Upper lobe of left lung (tissue), 6 donors: ENCODE measurements at regions not wholly inside any gene's neighbourhood (a gene's known extent, or its start where the extent isn't known, plus 50 kb on each side); places are given as distances from the start of the nearest gene placed in this dataset.

Experiments used
- ATAC-seq, 2 donors: fragments of 200-7000 bp; cut with Tn5 transposase; one replicate each; pipeline ENCODE4 v1.9.1; 2022; ENCODE audit warnings: mild to moderate bottlenecking in 2 of 2, moderate library complexity in 2 of 2; ENCODE audit not compliant: low FRiP score in 2 of 2
- DNase-seq, 2 donors: peaks; one replicate each; pipeline ENCODE4 v3.0.0-alpha.2; 2019 to 2020
- H3K27ac ChIP-seq, 4 donors: fragments of 200-600 bp; sonication (generic); one replicate each; pipeline ENCODE4 v1.5.1; 2016 to 2019
- H3K27me3 ChIP-seq, 4 donors: fragments of 200-600 bp; sonication (generic); one replicate each; pipeline ENCODE4 v1.5.1; 2017 to 2019
- H3K36me3 ChIP-seq, 4 donors: fragments of 200-600 bp; sonication (generic); one replicate each; pipeline ENCODE4 v1.5.1; 2016 to 2019
- H3K4me1 ChIP-seq, 4 donors: fragments of 200-600 bp; sonication (generic); one replicate each; pipeline ENCODE4 v1.5.1; 2018 to 2019
- H3K4me3 ChIP-seq, 4 donors: fragments of 200-600 bp; sonication (generic); one replicate each; pipeline ENCODE4 v1.5.1; 2017 to 2019; ENCODE audit warnings: mild to moderate bottlenecking in 2 of 4, moderate library complexity in 1 of 4
- H3K9me3 ChIP-seq, 4 donors: fragments of 200-600 bp; sonication (generic); one replicate each; pipeline ENCODE4 v1.5.1; 2018 to 2019
- EP300 ChIP-seq, 4 donors: sonication (generic); formaldehyde crosslinking; IDR thresholded peaks; one replicate each; pipeline ENCODE4 v1.5.1; 2017; ENCODE audit warnings: antibody characterized with exemption in 4 of 4, control low read depth in 2 of 4
- POLR2A ChIP-seq, 4 donors: fragments of 450-650 bp; IDR thresholded peaks; one replicate each; pipeline ENCODE4 v1.5.1; 2016 to 2017; ENCODE audit warnings: antibody characterized with exemption in 4 of 4, mild to moderate bottlenecking in 2 of 4
- POLR2AphosphoS5 ChIP-seq, 2 donors: sonication (generic); formaldehyde crosslinking; IDR thresholded peaks; one replicate each; pipeline ENCODE4 v1.5.1; 2017; ENCODE audit warnings: antibody characterized with exemption in 2 of 2
- WGBS, 2 donors: methylation state at CpG; one replicate each; pipeline ENCODE4 v1.1.5; 2017 to 2018; 5-methylcytosine and 5-hydroxymethylcytosine counted together
- TF ChIP-seq, protein P1 (sequence below), 6 experiments: fragments of 450-650 bp in 4 of 6; fragments of 200-600 bp in 2 of 6; sonication (generic) in 2 of 6; IDR thresholded peaks; one replicate each; pipeline ENCODE4 v1.5.1; 2016 to 2019; ENCODE audit warnings: antibody characterized with exemption in 6 of 6
- donor health status: DM: no; HTN: no; CAD: no; lungs with moderate emphysema.
- donor health status: DM: no; HTN: yes; CAD: no; lungs with severe emphysema.

DNA sequence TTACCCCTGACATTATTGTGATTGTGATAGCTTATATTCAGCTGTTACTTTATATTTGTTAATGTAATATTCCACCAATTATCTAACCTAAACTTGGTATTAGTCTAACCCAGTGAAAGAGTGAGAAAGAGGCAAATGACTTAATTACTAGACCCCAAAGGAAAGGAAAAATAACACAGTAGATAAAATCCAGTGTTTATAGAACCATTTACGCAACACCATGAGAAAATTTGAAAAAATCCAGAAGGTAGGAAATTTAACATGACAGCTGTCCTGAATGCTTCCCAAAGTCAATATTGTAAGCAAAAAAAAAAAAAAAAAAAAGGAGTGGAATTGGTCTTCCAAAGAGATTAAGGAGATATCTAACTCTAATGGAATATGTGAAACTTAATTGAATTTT lies 741.5 kb upstream of the GHITM start:
- Histone ChIP-seq H3K4me1 (no peaks in the 10 kb centered on the region), H3K27me3 (no peaks in the 10 kb centered on the region), H3K36me3 (no peaks in the 10 kb centered on the region), H3K4me3 (no peak overlapping the region), H3K27ac (no peak overlapping the region), H3K9me3 (no peaks in the 10 kb centered on the region)
- TF ChIP-seq, protein P1, sequence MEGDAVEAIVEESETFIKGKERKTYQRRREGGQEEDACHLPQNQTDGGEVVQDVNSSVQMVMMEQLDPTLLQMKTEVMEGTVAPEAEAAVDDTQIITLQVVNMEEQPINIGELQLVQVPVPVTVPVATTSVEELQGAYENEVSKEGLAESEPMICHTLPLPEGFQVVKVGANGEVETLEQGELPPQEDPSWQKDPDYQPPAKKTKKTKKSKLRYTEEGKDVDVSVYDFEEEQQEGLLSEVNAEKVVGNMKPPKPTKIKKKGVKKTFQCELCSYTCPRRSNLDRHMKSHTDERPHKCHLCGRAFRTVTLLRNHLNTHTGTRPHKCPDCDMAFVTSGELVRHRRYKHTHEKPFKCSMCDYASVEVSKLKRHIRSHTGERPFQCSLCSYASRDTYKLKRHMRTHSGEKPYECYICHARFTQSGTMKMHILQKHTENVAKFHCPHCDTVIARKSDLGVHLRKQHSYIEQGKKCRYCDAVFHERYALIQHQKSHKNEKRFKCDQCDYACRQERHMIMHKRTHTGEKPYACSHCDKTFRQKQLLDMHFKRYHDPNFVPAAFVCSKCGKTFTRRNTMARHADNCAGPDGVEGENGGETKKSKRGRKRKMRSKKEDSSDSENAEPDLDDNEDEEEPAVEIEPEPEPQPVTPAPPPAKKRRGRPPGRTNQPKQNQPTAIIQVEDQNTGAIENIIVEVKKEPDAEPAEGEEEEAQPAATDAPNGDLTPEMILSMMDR (IDR thresholded peaks at IDR 0.05), result no peak
- TF ChIP-seq POLR2A (IDR thresholded peaks at IDR 0.05) (no peak), POLR2AphosphoS5 (IDR thresholded peaks at IDR 0.05) (no peak), EP300 (IDR thresholded peaks at IDR 0.05) (no peak)
- ATAC-seq (no peak), DNase-seq (no peak)
- whole genome bisulfite sequencing, 2 donors, result 91 to 100% methylated on average over 1 of the region's 1 CpG

DNA sequence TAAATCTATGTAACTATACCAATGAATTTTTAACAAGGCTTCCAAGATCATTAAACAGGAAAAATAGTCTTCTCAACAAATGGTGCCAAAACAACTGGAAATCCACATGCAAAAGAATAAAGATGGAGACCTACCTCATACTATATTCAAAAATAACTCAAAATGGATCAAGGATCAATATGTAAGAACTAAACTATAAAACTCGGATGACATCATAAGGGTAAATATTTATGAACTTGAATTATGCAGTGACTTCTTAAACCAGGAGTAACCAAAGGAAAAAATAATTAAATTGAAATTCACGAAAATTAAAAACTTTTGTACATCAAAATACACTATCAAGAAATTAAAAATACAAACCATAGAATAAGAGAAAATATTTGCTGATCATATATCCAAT lies 728.7 kb upstream of the GHITM start:
- TF ChIP-seq EP300 (IDR thresholded peaks at IDR 0.05), result no peak
- TF ChIP-seq, protein P1 (IDR thresholded peaks at IDR 0.05), result no peak
- TF ChIP-seq POLR2A (IDR thresholded peaks at IDR 0.05), result no peak
- no peak for TF ChIP-seq POLR2AphosphoS5 (IDR thresholded peaks at IDR 0.05)
- Histone ChIP-seq H3K27ac (no peak overlapping the region), H3K4me3 (no peak overlapping the region), H3K36me3 (no peaks in the 10 kb centered on the region), H3K4me1 (no peaks in the 10 kb centered on the region), H3K27me3 (no peaks in the 10 kb centered on the region), H3K9me3 (no peaks in the 10 kb centered on the region)
- no peak for ATAC-seq
- DNase-seq, result no peak
- 86 to 90% methylated on average over 2 of the region's 2 CpGs for WGBS, 2 donors

GRCh38 chr10:83425306-83425705 lies 714.0 kb upstream of the GHITM start:
- no peaks in the 10 kb centered on the region for H3K27me3 ChIP-seq
- no peak for DNase-seq
- H3K9me3 ChIP-seq, result no peaks in the 10 kb centered on the region
- TF ChIP-seq POLR2A (IDR thresholded peaks at IDR 0.05), result no peak
- TF ChIP-seq POLR2AphosphoS5 (IDR thresholded peaks at IDR 0.05), result no peak
- TF ChIP-seq EP300 (IDR thresholded peaks at IDR 0.05), result no peak
- TF ChIP-seq, protein P1 (IDR thresholded peaks at IDR 0.05), result no peak
- H3K4me3 ChIP-seq, result no peak overlapping the region
- WGBS, 2 donors, result 77 to 86% methylated on average over 2 of the region's 2 CpGs
- H3K36me3 ChIP-seq, result no peaks in the 10 kb centered on the region
- H3K4me1 ChIP-seq, result no peaks in the 10 kb centered on the region
- H3K27ac ChIP-seq, result no peak overlapping the region
- no peak for ATAC-seq

DNA sequence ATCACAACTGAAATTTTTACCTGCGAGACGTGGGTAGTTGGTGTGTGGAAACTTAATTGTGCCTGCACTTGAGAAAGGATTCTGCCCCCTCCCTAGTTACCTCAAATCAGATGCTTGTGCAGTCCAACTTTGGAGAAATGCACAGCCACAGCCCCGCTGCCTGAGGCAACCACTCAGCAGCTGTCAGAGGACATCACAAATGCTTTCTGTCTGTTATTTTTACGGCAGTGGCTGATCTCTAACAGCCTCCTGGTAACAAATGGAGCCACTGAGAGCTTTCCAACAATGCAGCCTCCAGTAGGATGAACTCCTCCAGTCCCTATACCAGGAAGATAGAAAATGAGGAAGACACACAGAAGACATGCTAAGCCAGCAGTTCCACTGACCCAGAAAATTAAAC lies 712.2 kb upstream of the GHITM start:
- no peak for ATAC-seq
- no peak for DNase-seq
- no peak for TF ChIP-seq POLR2AphosphoS5 (IDR thresholded peaks at IDR 0.05)
- TF ChIP-seq, protein P1 (IDR thresholded peaks at IDR 0.05), result no peak
- TF ChIP-seq POLR2A (IDR thresholded peaks at IDR 0.05), result no peak
- H3K27ac ChIP-seq, result no peak overlapping the region
- no peaks in the 10 kb centered on the region for H3K9me3 ChIP-seq
- H3K4me3 ChIP-seq, result no peak overlapping the region
- no peaks in the 10 kb centered on the region for H3K4me1 ChIP-seq
- no peaks in the 10 kb centered on the region for H3K36me3 ChIP-seq
- 74 to 88% methylated on average over 4 of the region's 4 CpGs for WGBS, 2 donors
- no peaks in the 10 kb centered on the region for H3K27me3 ChIP-seq

- no peak for ATAC-seq
- Histone ChIP-seq H3K27ac (no peak overlapping the region), H3K4me3 (no peak overlapping the region), H3K4me1 (no peaks in the 10 kb centered on the region), H3K36me3 (no peaks in the 10 kb centered on the region), H3K27me3 (no peaks in the 10 kb centered on the region), H3K9me3 (no peaks in the 10 kb centered on the region)
- 62 to 67% methylated on average over 8 of the region's 8 CpGs for WGBS, 2 donors
- TF ChIP-seq, protein P1 (IDR thresholded peaks at IDR 0.05), result no peak
- TF ChIP-seq EP300 (IDR thresholded peaks at IDR 0.05) (no peak), POLR2AphosphoS5 (IDR thresholded peaks at IDR 0.05) (no peak), POLR2A (IDR thresholded peaks at IDR 0.05) (no peak)
- DNase-seq, result no peak
Measured at GRCh38 chr10:83432261-83433045, 706.9 kb upstream of the GHITM start.
